NCI-H2227 (cell line): ENCODE measurements at regions not wholly inside any gene's neighbourhood (a gene's known extent, or its start where the extent isn't known, plus 50 kb on each side); places are given as distances from the start of the nearest gene placed in this dataset.

ENCODE experiments used
- DNase-seq: peaks from one replicate; lab custom pipeline; 2025; ENCODE audit not compliant: unreplicated experiment; lab: John Stamatoyannopoulos, UW

- no peak for DNase-seq
Measured at GRCh38 chr14:73782623-73783022, 68.4 kb upstream of the PNMA1 start.

GRCh38 chr14:73780896-73781295 lies 66.7 kb upstream of the PNMA1 start:
- DNase-seq: no peak

- DNase-seq: no peak
Measured at GRCh38 chr14:73780391-73780790, 66.2 kb upstream of the PNMA1 start.

GRCh38 chr14:73778736-73779135 lies 64.6 kb upstream of the PNMA1 start:
- no peak for DNase-seq

GRCh38 chr14:73777420-73777819 lies 63.2 kb upstream of the PNMA1 start:
- DNase-seq: no peak

- DNase-seq: no peak
Measured at GRCh38 chr14:73776194-73776537, 62.0 kb upstream of the PNMA1 start.

GRCh38 chr14:73775339-73776193 lies 61.4 kb upstream of the PNMA1 start:
- DNase-seq: no peak

GRCh38 chr14:73774671-73775070 lies 60.5 kb upstream of the PNMA1 start:
- DNase-seq: no peak

GRCh38 chr14:73774241-73774570 lies 60.0 kb upstream of the PNMA1 start:
- no peak for DNase-seq

- DNase-seq: no peak
Measured at GRCh38 chr14:73773441-73774240, 59.5 kb upstream of the PNMA1 start.

- peak; percentile 67 for DNase-seq
Measured at GRCh38 chr14:73771848-73772638, 57.9 kb upstream of the PNMA1 start.

- DNase-seq: no peak
Measured at GRCh38 chr14:73770977-73771847, 57.0 kb upstream of the PNMA1 start.

GRCh38 chr14:73768107-73768506 lies 53.9 kb upstream of the PNMA1 start:
- DNase-seq: no peak

GRCh38 chr14:73764406-73765280 lies 50.5 kb upstream of the PNMA1 start:
- no peak for DNase-seq
